HG02870 (cell line): ENCODE measurements at regions not wholly inside any gene's neighbourhood (a gene's known extent, or its start where the extent isn't known, plus 50 kb on each side); places are given as distances from the start of the nearest gene placed in this dataset.

ENCODE experiments used
- ATAC-seq: cut with Tn5 transposase; IDR thresholded peaks from one replicate; pipeline ENCODE4 v1.9.1; 2021; ENCODE audit warnings: mild to moderate bottlenecking, moderate library complexity; ENCODE audit not compliant: unreplicated experiment

- ATAC-seq: no peak
These were observed 73.4 kb upstream of the GAREM1 start for GRCh38 chr18:32544088-32544487.

- no peak for ATAC-seq
These were observed 71.6 kb upstream of the GAREM1 start for GRCh38 chr18:32542221-32542798.

GRCh38 chr18:32530947-32531651 is 60.4 kb upstream of the GAREM1 start:
- peak; percentile 98 for ATAC-seq

GRCh38 chr18:32529722-32530420 is 59.2 kb upstream of the GAREM1 start:
- no peak for ATAC-seq

DNA sequence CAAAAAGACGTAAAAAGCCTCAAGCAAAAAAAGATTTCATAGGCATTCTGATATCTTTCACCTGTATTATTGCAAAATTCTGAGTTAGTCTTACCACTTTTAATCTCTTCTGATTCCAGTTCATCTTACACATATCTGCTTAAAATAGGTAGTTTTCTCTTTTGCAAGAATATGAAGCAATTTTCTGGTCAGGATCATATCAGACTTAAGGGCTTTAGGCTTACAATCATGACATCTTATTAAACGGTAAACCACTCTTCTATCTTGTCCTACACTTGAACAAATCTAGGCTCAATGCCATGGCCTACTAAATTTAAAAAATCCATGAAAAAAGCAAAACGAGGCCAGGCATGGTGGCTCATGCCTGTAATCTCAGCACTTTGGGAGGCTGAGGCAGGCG is 50.1 kb upstream of the GAREM1 start:
- ATAC-seq: no peak
